Suprapubic skin (tissue), 4 donors: ENCODE measurements at regions not wholly inside any gene's neighbourhood (a gene's known extent, or its start where the extent isn't known, plus 50 kb on each side); places are given as distances from the start of the nearest gene placed in this dataset.

ENCODE experiments used
- DNase-seq, 2 donors: peaks; one replicate each; pipeline ENCODE4 v3.0.0-alpha.2; 2019; ENCODE audit warnings: low spot score in 2 of 2
- H3K27ac ChIP-seq: fragments of 200-600 bp; sonication (generic); one replicate; pipeline ENCODE4 v1.5.1; 2019
- H3K27me3 ChIP-seq: fragments of 200-600 bp; sonication (generic); one replicate; pipeline ENCODE4 v1.5.1; 2019
- H3K36me3 ChIP-seq: fragments of 200-600 bp; sonication (generic); one replicate; pipeline ENCODE4 v1.5.1; 2019
- H3K4me1 ChIP-seq: fragments of 200-600 bp; sonication (generic); one replicate; pipeline ENCODE4 v1.5.1; 2019
- H3K4me3 ChIP-seq: fragments of 200-600 bp; sonication (generic); one replicate; pipeline ENCODE4 v1.5.1; 2019; ENCODE audit warnings: mild to moderate bottlenecking
- H3K9me3 ChIP-seq: fragments of 200-600 bp; sonication (generic); one replicate; pipeline ENCODE4 v1.5.1; 2019
- EP300 ChIP-seq: sonication (generic); formaldehyde crosslinking; IDR thresholded peaks from one replicate; pipeline ENCODE4 v1.6.1; 2017; ENCODE audit warnings: antibody characterized with exemption
- POLR2A ChIP-seq, 2 donors: fragments of 450-650 bp; IDR thresholded peaks; one replicate each; pipeline ENCODE4 v1.6.1; 2017; ENCODE audit warnings: antibody characterized with exemption in 2 of 2, mild to moderate bottlenecking in 2 of 2, moderate library complexity in 2 of 2
- POLR2AphosphoS5 ChIP-seq, 3 donors: sonication (generic); formaldehyde crosslinking; IDR thresholded peaks; one replicate each; pipeline ENCODE4 v1.6.1; 2017; ENCODE audit warnings: antibody characterized with exemption in 3 of 3
- whole genome bisulfite sequencing: methylation state at CpG from one replicate; pipeline ENCODE4 v1.1.5; 2018; 5-methylcytosine and 5-hydroxymethylcytosine counted together
- TF ChIP-seq, protein P1 (sequence below), 2 donors: fragments of 200-600 bp in 1 of 2; fragments of 450-650 bp in 1 of 2; sonication (generic) in 1 of 2; IDR thresholded peaks; one replicate each; pipeline ENCODE4 v1.5.1; 2016 to 2019; ENCODE audit warnings: antibody characterized with exemption in 2 of 2, mild to moderate bottlenecking in 1 of 2, moderate library complexity in 1 of 2

DNA sequence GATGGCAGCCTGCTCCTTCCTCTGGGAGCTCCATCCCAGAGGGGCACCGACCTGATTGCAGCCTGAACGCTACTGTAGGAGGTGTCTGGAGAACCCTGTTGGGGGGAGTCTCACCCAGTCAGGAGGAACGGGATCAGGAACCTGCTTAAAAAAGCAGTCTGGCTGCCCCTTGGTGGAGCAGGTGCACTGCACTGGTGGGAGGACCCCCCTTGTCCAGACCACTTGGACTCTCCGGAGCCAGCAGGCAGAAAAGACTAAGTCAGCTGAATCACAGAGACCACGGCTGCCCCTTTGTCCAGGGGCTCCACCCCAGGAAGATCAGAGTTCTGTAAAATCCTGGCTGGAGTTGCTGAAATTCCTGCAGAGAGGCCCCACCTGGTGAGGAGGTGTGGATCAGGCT, 67.3 kb upstream of the MAGEB18 start:
- no peak for DNase-seq
- H3K27ac ChIP-seq, result no peak overlapping the region
- TF ChIP-seq POLR2AphosphoS5 (IDR thresholded peaks at IDR 0.05), result no peak
- TF ChIP-seq, protein P1, sequence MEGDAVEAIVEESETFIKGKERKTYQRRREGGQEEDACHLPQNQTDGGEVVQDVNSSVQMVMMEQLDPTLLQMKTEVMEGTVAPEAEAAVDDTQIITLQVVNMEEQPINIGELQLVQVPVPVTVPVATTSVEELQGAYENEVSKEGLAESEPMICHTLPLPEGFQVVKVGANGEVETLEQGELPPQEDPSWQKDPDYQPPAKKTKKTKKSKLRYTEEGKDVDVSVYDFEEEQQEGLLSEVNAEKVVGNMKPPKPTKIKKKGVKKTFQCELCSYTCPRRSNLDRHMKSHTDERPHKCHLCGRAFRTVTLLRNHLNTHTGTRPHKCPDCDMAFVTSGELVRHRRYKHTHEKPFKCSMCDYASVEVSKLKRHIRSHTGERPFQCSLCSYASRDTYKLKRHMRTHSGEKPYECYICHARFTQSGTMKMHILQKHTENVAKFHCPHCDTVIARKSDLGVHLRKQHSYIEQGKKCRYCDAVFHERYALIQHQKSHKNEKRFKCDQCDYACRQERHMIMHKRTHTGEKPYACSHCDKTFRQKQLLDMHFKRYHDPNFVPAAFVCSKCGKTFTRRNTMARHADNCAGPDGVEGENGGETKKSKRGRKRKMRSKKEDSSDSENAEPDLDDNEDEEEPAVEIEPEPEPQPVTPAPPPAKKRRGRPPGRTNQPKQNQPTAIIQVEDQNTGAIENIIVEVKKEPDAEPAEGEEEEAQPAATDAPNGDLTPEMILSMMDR (IDR thresholded peaks at IDR 0.05), result no peak
- no peak for TF ChIP-seq POLR2A (IDR thresholded peaks at IDR 0.05)
- no peak for TF ChIP-seq EP300
- no peak overlapping the region for H3K4me3 ChIP-seq
- H3K27me3 ChIP-seq, result no peaks in the 10 kb centered on the region
- no peaks in the 10 kb centered on the region for H3K4me1 ChIP-seq
- no peaks in the 10 kb centered on the region for H3K9me3 ChIP-seq
- 61% methylated on average over 4 of the region's 5 CpGs for WGBS
- H3K36me3 ChIP-seq, result no peaks in the 10 kb centered on the region

DNA sequence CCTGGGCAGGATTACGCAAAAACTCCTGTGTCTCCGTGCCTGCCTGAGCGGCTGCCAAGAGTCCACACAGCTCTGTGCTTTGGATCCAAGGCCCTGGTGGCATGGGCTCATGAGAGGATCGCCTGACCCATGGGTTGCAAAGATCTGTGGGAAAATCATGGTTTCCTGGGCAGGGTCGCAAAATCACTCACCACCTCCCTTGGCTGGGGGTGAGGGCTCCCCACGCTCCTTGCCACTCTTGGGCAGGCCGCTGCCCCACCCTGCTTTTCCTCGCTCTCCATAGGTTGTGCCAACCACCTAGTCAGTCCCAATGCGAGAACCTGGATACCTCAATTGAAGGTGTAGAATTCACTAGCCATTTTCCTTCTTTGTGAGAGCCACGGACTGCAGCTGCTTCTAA, 66.5 kb upstream of the MAGEB18 start:
- no peaks in the 10 kb centered on the region for H3K9me3 ChIP-seq
- H3K27me3 ChIP-seq, result no peaks in the 10 kb centered on the region
- TF ChIP-seq POLR2A (IDR thresholded peaks at IDR 0.05) (no peak), EP300 (no peak), POLR2AphosphoS5 (IDR thresholded peaks at IDR 0.05) (no peak)
- TF ChIP-seq, protein P1 (IDR thresholded peaks at IDR 0.05), result no peak
- no peaks in the 10 kb centered on the region for H3K36me3 ChIP-seq
- H3K4me3 ChIP-seq, result no peak overlapping the region
- WGBS, result 83% methylated on average over 7 of the region's 10 CpGs
- no peaks in the 10 kb centered on the region for H3K4me1 ChIP-seq
- no peak for DNase-seq
- H3K27ac ChIP-seq, result no peak overlapping the region

DNA sequence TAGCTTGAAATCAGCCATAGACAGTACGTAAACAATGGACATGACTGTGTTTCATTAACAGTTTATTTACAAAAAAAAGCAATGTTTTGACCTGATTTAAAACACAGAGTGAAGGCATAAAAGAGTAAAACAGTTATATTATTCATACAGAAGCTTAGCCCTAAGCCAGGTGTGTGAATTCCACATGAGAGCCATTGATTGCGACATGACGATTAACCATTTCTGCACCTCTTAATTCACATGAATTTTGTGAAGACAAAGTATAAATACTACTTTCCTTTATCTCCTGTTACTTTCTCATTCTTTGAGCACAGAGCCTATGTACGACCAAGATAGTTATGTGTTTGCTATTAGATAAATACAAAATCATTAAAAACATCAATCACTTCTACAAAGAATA, 55.0 kb upstream of the MAGEB18 start:
- no peaks in the 10 kb centered on the region for H3K4me1 ChIP-seq
- no peak overlapping the region for H3K4me3 ChIP-seq
- H3K27me3 ChIP-seq, result no peaks in the 10 kb centered on the region
- H3K9me3 ChIP-seq, result no peaks in the 10 kb centered on the region
- 86% methylated on average over 4 of the region's 4 CpGs for WGBS
- H3K27ac ChIP-seq, result no peak overlapping the region
- no peaks in the 10 kb centered on the region for H3K36me3 ChIP-seq
- no peak for DNase-seq
- TF ChIP-seq, protein P1 (IDR thresholded peaks at IDR 0.05), result no peak
- TF ChIP-seq POLR2AphosphoS5 (IDR thresholded peaks at IDR 0.05), result no peak
- TF ChIP-seq EP300, result no peak
- no peak for TF ChIP-seq POLR2A (IDR thresholded peaks at IDR 0.05)
